ENCODE measurements at regions not wholly inside any gene's neighbourhood (a gene's known extent, or its start where the extent isn't known, plus 50 kb on each side); places are given as distances from the start of the nearest gene placed in this dataset.
"Not testable (repeated sequence)": the region's sequence is repeated elsewhere in the genome, so short reads cannot be mapped to it uniquely, and the experiment has no call there.

GRCh38 chr5:57396701-57397100 lies 85.9 kb downstream of the ACTBL2 start:
- no peak for DNase-seq (ENCODE audit: low spot score)

- no peak for DNase-seq (ENCODE audit: low spot score)
Observed at GRCh38 chr5:57394421-57395210, 88.0 kb downstream of the ACTBL2 start.

GRCh38 chr5:57386958-57387357 lies 95.7 kb downstream of the ACTBL2 start:
- DNase-seq (ENCODE audit: low spot score), result peak; percentile 41

GRCh38 chr5:57383093-57383861 lies 99.3 kb downstream of the ACTBL2 start:
- peak; percentile 83 for DNase-seq (ENCODE audit: low spot score)

GRCh38 chr5:57382655-57383054 lies 100.0 kb downstream of the ACTBL2 start:
- no peak for DNase-seq (ENCODE audit: low spot score)

GRCh38 chr5:57370376-57370775 lies 112.2 kb downstream of the ACTBL2 start:
- DNase-seq (ENCODE audit: low spot score), result no peak

GRCh38 chr5:57368010-57368409 lies 114.6 kb downstream of the ACTBL2 start:
- DNase-seq (ENCODE audit: low spot score), result peak; percentile 35

- no peak for DNase-seq (ENCODE audit: low spot score)
Observed at GRCh38 chr5:57366744-57367143, 115.9 kb downstream of the ACTBL2 start.

- DNase-seq (ENCODE audit: low spot score), result no peak
Observed at GRCh38 chr5:57362951-57363350, 119.7 kb downstream of the ACTBL2 start.

GRCh38 chr5:57360871-57361270 lies 121.7 kb downstream of the ACTBL2 start:
- no peak for DNase-seq (ENCODE audit: low spot score)

GRCh38 chr5:57358796-57359592 lies 123.6 kb downstream of the ACTBL2 start:
- DNase-seq (ENCODE audit: low spot score), result no peak

GRCh38 chr5:57356850-57357249 lies 125.8 kb downstream of the ACTBL2 start:
- not testable (repeated sequence) for DNase-seq (ENCODE audit: low spot score)

- DNase-seq (ENCODE audit: low spot score), result no peak
Observed at GRCh38 chr5:57349214-57349613, 133.4 kb downstream of the ACTBL2 start.

- no peak for DNase-seq (ENCODE audit: low spot score)
Observed at GRCh38 chr5:57348376-57349140, 134.1 kb downstream of the ACTBL2 start.

GRCh38 chr5:57346328-57346727 lies 136.3 kb downstream of the ACTBL2 start:
- DNase-seq (ENCODE audit: low spot score), result no peak

- no peak for DNase-seq (ENCODE audit: low spot score)
Observed at GRCh38 chr5:57341380-57341979, 141.1 kb downstream of the ACTBL2 start.

GRCh38 chr5:57340681-57341080 lies 141.9 kb downstream of the ACTBL2 start:
- no peak for DNase-seq (ENCODE audit: low spot score)

- DNase-seq (ENCODE audit: low spot score), result peak; percentile 58
Observed at GRCh38 chr5:57339521-57339920, 143.1 kb downstream of the ACTBL2 start.

- DNase-seq (ENCODE audit: low spot score), result no peak
Observed at GRCh38 chr5:57338868-57339340, 143.7 kb downstream of the ACTBL2 start.

GRCh38 chr5:57338068-57338867 lies 144.3 kb downstream of the ACTBL2 start:
- DNase-seq (ENCODE audit: low spot score), result no peak

All from umbilical cord (tissue), 1 donor.